ENCODE measurements at regions not wholly inside any gene's neighbourhood (a gene's known extent, or its start where the extent isn't known, plus 50 kb on each side); places are given as distances from the start of the nearest gene placed in this dataset.

GRCh38 chr6:14232889-14233288 is 115.3 kb downstream of the CD83 start (continued):
- TF ChIP-seq, protein P1, sequence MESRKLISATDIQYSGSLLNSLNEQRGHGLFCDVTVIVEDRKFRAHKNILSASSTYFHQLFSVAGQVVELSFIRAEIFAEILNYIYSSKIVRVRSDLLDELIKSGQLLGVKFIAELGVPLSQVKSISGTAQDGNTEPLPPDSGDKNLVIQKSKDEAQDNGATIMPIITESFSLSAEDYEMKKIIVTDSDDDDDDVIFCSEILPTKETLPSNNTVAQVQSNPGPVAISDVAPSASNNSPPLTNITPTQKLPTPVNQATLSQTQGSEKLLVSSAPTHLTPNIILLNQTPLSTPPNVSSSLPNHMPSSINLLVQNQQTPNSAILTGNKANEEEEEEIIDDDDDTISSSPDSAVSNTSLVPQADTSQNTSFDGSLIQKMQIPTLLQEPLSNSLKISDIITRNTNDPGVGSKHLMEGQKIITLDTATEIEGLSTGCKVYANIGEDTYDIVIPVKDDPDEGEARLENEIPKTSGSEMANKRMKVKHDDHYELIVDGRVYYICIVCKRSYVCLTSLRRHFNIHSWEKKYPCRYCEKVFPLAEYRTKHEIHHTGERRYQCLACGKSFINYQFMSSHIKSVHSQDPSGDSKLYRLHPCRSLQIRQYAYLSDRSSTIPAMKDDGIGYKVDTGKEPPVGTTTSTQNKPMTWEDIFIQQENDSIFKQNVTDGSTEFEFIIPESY (IDR thresholded peaks at IDR 0.05), result no peak
- no peak for TF ChIP-seq SMARCA5 (IDR thresholded peaks at IDR 0.05)
- no peak for TF ChIP-seq LARP7 (IDR thresholded peaks at IDR 0.05)
- no peak for TF ChIP-seq IKZF2 (IDR thresholded peaks at IDR 0.05)
- no peak for TF ChIP-seq GABPA (IDR thresholded peaks at IDR 0.05; ENCODE audit: low read depth)
- no peak for TF ChIP-seq CHD4 (IDR thresholded peaks at IDR 0.05)
- TF ChIP-seq ELK1 (IDR thresholded peaks at IDR 0.05; ENCODE audit: low read depth, low read length), result no peak
- no peak for TF ChIP-seq SREBF1 (IDR thresholded peaks at IDR 0.05; ENCODE audit: low read length)
- TF ChIP-seq NFYB (IDR thresholded peaks at IDR 0.05; ENCODE audit: insufficient read depth, low read depth, low read length), result no peak
- TF ChIP-seq CREB1 (IDR thresholded peaks at IDR 0.05; ENCODE audit: low read depth), result no peak
- no peak for TF ChIP-seq ZNF217 (IDR thresholded peaks at IDR 0.05)
- TF ChIP-seq E2F4 (IDR thresholded peaks at IDR 0.05; ENCODE audit: low read depth, low read length), result no peak
- TF ChIP-seq ZNF207 (IDR thresholded peaks at IDR 0.05; ENCODE audit: borderline replicate concordance), result no peak

All from GM12878 (cell line).